SK-N-MC (cell line): ENCODE measurements at regions not wholly inside any gene's neighbourhood (a gene's known extent, or its start where the extent isn't known, plus 50 kb on each side); places are given as distances from the start of the nearest gene placed in this dataset.

Source experiments
- DNase-seq: peaks from one replicate; pipeline ENCODE4 v3.0.0-alpha.2; 2011; ENCODE audit warnings: low read depth, low spot score
- H3K27ac ChIP-seq: fragments of 200-600 bp; sonication (generic); 2 replicates; pipeline ENCODE4 v1.5.1; 2016; ENCODE audit warnings: mixed run types
- H3K36me3 ChIP-seq: fragments of 200-600 bp; sonication (generic); 2 replicates; pipeline ENCODE4 v1.6.1; 2017; ENCODE audit warnings: antibody characterized with exemption, low read length, mixed read lengths; ENCODE audit not compliant: insufficient read depth
- H3K4me3 ChIP-seq: fragments of 200-600 bp; sonication (generic); 2 replicates; pipeline ENCODE4 v1.5.1; 2016
- H3K9ac ChIP-seq: fragments of 200-600 bp; sonication (generic); 2 replicates; pipeline ENCODE4 v1.8.0; 2017; ENCODE audit warnings: mixed run types, mixed read lengths; ENCODE audit not compliant: insufficient read length
- H3K9me3 ChIP-seq: fragments of 200-600 bp; sonication (generic); 2 replicates; pipeline ENCODE4 v1.6.1; 2017; ENCODE audit warnings: low read depth, mild to moderate bottlenecking, antibody characterized with exemption, low read length, moderate library complexity, mixed read lengths
- EZH2 ChIP-seq: fragments of 200-600 bp; sonication (generic); IDR thresholded peaks from one replicate; pipeline ENCODE4 v1.6.1; 2017; ENCODE audit warnings: antibody characterized with exemption
- FOXP2 ChIP-seq: optimal IDR thresholded peaks from 2 replicates; pipeline ENCODE3; 2011; ENCODE audit warnings: mild to moderate bottlenecking, moderate library complexity; ENCODE audit not compliant: insufficient read depth; ENCODE audit errors: extremely low read length, control extremely low read depth
- POLR2AphosphoS5 ChIP-seq: IDR thresholded peaks from 2 replicates; pipeline ENCODE4 v1.6.1; 2012; ENCODE audit warnings: mild to moderate bottlenecking, low read depth, low read length, borderline replicate concordance

GRCh38 chr4:60531776-60532379 is 668.2 kb upstream of the ADGRL3 start:
- no peaks in the 10 kb centered on the region for H3K36me3 ChIP-seq
- no peak for TF ChIP-seq POLR2AphosphoS5
- no peak for TF ChIP-seq EZH2
- no peak for TF ChIP-seq FOXP2
- no peak overlapping the region for H3K9ac ChIP-seq
- H3K9me3 ChIP-seq = no peaks in the 10 kb centered on the region
- H3K4me3 ChIP-seq = no peak overlapping the region
- no peak for DNase-seq
- H3K27ac ChIP-seq = no peak overlapping the region

GRCh38 chr4:60544981-60545380 is 655.1 kb upstream of the ADGRL3 start:
- Histone ChIP-seq H3K27ac (no peak overlapping the region), H3K36me3 (no peaks in the 10 kb centered on the region), H3K9ac (no peak overlapping the region), H3K9me3 (no peaks in the 10 kb centered on the region), H3K4me3 (no peak overlapping the region)
- no peak for DNase-seq
- no peak for TF ChIP-seq FOXP2
- no peak for TF ChIP-seq EZH2
- TF ChIP-seq POLR2AphosphoS5 = no peak

GRCh38 chr4:60562334-60562733 is 637.8 kb upstream of the ADGRL3 start:
- Histone ChIP-seq H3K27ac (no peak overlapping the region), H3K36me3 (no peaks in the 10 kb centered on the region), H3K9me3 (no peaks in the 10 kb centered on the region), H3K9ac (no peak overlapping the region), H3K4me3 (no peak overlapping the region)
- no peak for TF ChIP-seq FOXP2
- no peak for TF ChIP-seq POLR2AphosphoS5
- TF ChIP-seq EZH2 = no peak
- DNase-seq = no peak

GRCh38 chr4:60565558-60565957 is 634.6 kb upstream of the ADGRL3 start:
- H3K36me3 ChIP-seq = no peaks in the 10 kb centered on the region
- no peaks in the 10 kb centered on the region for H3K9me3 ChIP-seq
- no peak for DNase-seq
- H3K27ac ChIP-seq = no peak overlapping the region
- TF ChIP-seq FOXP2 = no peak
- no peak for TF ChIP-seq POLR2AphosphoS5
- TF ChIP-seq EZH2 = no peak
- no peak overlapping the region for H3K4me3 ChIP-seq
- H3K9ac ChIP-seq = no peak overlapping the region

- TF ChIP-seq FOXP2 = no peak
- TF ChIP-seq POLR2AphosphoS5 = no peak
- TF ChIP-seq EZH2 = no peak
- H3K9ac ChIP-seq = no peak overlapping the region
- H3K36me3 ChIP-seq = no peaks in the 10 kb centered on the region
- no peak for DNase-seq
- no peak overlapping the region for H3K4me3 ChIP-seq
- H3K9me3 ChIP-seq = no peaks in the 10 kb centered on the region
- H3K27ac ChIP-seq = no peak overlapping the region
These were observed 624.8 kb upstream of the ADGRL3 start for GRCh38 chr4:60575336-60575735.

GRCh38 chr4:60579335-60579734 is 620.8 kb upstream of the ADGRL3 start:
- Histone ChIP-seq H3K9me3 (no peaks in the 10 kb centered on the region), H3K27ac (no peak overlapping the region), H3K9ac (no peak overlapping the region), H3K36me3 (no peaks in the 10 kb centered on the region), H3K4me3 (no peak overlapping the region)
- TF ChIP-seq FOXP2 (no peak), POLR2AphosphoS5 (no peak), EZH2 (no peak)
- DNase-seq = no peak

GRCh38 chr4:60581919-60582536 is 618.1 kb upstream of the ADGRL3 start:
- H3K36me3 ChIP-seq = no peaks in the 10 kb centered on the region
- no peak overlapping the region for H3K9ac ChIP-seq
- H3K27ac ChIP-seq = no peak overlapping the region
- no peaks in the 10 kb centered on the region for H3K9me3 ChIP-seq
- no peak for DNase-seq
- TF ChIP-seq POLR2AphosphoS5 (no peak), EZH2 (no peak), FOXP2 (no peak)
- H3K4me3 ChIP-seq = no peak overlapping the region

- TF ChIP-seq POLR2AphosphoS5 = no peak
- TF ChIP-seq FOXP2 = no peak
- no peak for TF ChIP-seq EZH2
- H3K4me3 ChIP-seq = no peak overlapping the region
These were observed 611.6 kb upstream of the ADGRL3 start for GRCh38 chr4:60588556-60588955.

GRCh38 chr4:60589425-60589824 is 610.7 kb upstream of the ADGRL3 start:
- Histone ChIP-seq H3K36me3 (no peaks in the 10 kb centered on the region), H3K9me3 (no peaks in the 10 kb centered on the region), H3K9ac (no peak overlapping the region), H3K27ac (no peak overlapping the region), H3K4me3 (no peak overlapping the region)
- TF ChIP-seq EZH2 = no peak
- no peak for TF ChIP-seq POLR2AphosphoS5
- TF ChIP-seq FOXP2 = no peak
- no peak for DNase-seq

More at GRCh38 chr4:60588556-60588955, 611.6 kb upstream of the ADGRL3 start:
- Histone ChIP-seq H3K9me3 (no peaks in the 10 kb centered on the region), H3K36me3 (no peaks in the 10 kb centered on the region), H3K9ac (no peak overlapping the region), H3K27ac (no peak overlapping the region)
- no peak for DNase-seq
